MCF 10A (cell line): ENCODE measurements at regions not wholly inside any gene's neighbourhood (a gene's known extent, or its start where the extent isn't known, plus 50 kb on each side); places are given as distances from the start of the nearest gene placed in this dataset.
"Not testable (repeated sequence)": the region's sequence is repeated elsewhere in the genome, so short reads cannot be mapped to it uniquely, and the experiment has no call there.

Experiments used
- BruUV-seq: library from RNA; stranded (reverse); fragments of 400-500 nt; replicated peaks from 2 replicates; lab custom pipeline; 2021; lab: Mats Ljungman, UMichigan
- CTCF ChIA-PET: fragments of 300-600 bp; sonication (Branson Sonifier 250); formaldehyde crosslinking; extraction: SDS; loops from one replicate; lab custom pipeline; 2021; ENCODE audit warnings: antibody characterized with exemption, inconsistent platforms; lab: Yijun Ruan, JAX
- POLR2A ChIA-PET: fragments of 300-600, 350-650 bp; sonication (Branson Sonifier 250); formaldehyde crosslinking; extraction: SDS; loops from one replicate; lab custom pipeline; 2020; ENCODE audit warnings: antibody characterized with exemption, inconsistent platforms; lab: Yijun Ruan, JAX
- DNase-seq: peaks from one replicate; pipeline ENCODE4 v3.0.0-alpha.2; 2018; ENCODE audit not compliant: unreplicated experiment
- H3K27ac Mint-ChIP-seq: one replicate; pipeline ENCODE4 v1.8.0; 2022; ENCODE audit warnings: mild to moderate bottlenecking, low read depth, mixed read lengths; ENCODE audit not compliant: unreplicated experiment
- H3K27me3 Mint-ChIP-seq: one replicate; pipeline ENCODE4 v1.8.0; 2022; ENCODE audit warnings: mixed read lengths; ENCODE audit not compliant: insufficient read depth, unreplicated experiment
- H3K36me3 Mint-ChIP-seq: one replicate; pipeline ENCODE4 v1.8.0; 2022; ENCODE audit warnings: mild to moderate bottlenecking, moderate library complexity, mixed read lengths; ENCODE audit not compliant: insufficient read depth, unreplicated experiment
- H3K4me1 Mint-ChIP-seq: one replicate; pipeline ENCODE4 v1.8.0; 2022; ENCODE audit warnings: mixed read lengths; ENCODE audit not compliant: insufficient read depth, unreplicated experiment
- H3K4me3 Mint-ChIP-seq: one replicate; pipeline ENCODE4 v1.8.0; 2022; ENCODE audit warnings: mild to moderate bottlenecking, moderate library complexity, mixed read lengths; ENCODE audit not compliant: unreplicated experiment
- H3K9me3 Mint-ChIP-seq: one replicate; pipeline ENCODE4 v1.8.0; 2022; ENCODE audit warnings: mixed read lengths; ENCODE audit not compliant: unreplicated experiment
- intact Hi-C: fragments of 100-400 bp; cut with micrococcal nuclease; formaldehyde crosslinking; loops from 2 replicates; pipeline ENCODE4 v1.14.1; 2022

DNA sequence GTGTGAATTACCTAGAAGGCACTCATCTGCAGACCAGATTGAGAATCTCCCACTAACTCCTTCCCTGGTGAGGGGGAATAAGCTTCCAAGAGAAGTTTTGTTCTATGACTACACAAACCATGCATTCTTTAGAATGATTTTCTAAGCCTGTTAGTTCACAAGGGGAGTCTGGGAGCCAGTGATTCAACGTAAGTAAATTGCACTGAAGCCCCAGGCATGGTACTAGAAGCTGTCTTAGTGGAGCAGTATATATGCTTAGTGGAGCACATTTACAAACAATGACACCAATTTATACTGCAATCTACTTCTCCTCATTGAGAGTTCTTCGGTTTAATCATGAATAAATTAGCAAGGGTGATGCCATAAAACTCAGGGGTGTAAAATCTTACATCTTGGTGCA is 209.9 kb upstream of the LRRC61 start:
- H3K4me3 Mint-ChIP-seq, intact Hi-C loops, POLR2A ChIA-PET, DNase-seq, H3K9me3 Mint-ChIP-seq, H3K4me1 Mint-ChIP-seq, CTCF ChIA-PET, H3K27ac Mint-ChIP-seq, BruUV-seq, H3K36me3 Mint-ChIP-seq: not testable (repeated sequence)
- H3K27me3 Mint-ChIP-seq, result peaks cover 14% of the 10 kb centered on the region

DNA sequence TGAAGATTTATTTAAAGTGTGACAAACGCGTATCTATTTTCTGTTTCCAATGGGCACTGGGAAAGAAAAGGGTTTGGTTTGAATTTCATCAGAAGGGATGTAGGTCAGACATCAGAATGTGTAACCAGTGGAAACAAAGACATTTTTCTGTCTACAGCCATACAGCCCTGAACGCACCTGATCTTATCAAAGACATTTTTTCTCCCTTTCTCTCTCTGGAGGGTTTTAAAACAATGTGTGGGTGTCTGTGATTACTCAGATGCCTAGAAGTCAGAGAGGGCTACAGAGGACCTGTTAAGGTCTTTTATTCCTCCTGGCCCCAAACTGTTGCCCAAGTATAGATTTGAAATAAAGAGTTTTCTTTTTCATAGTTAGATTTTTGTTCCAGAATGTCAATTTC is 208.6 kb upstream of the LRRC61 start:
- H3K27ac Mint-ChIP-seq, H3K4me3 Mint-ChIP-seq, CTCF ChIA-PET, BruUV-seq, H3K9me3 Mint-ChIP-seq, DNase-seq, intact Hi-C loops, H3K4me1 Mint-ChIP-seq, H3K36me3 Mint-ChIP-seq, POLR2A ChIA-PET: not testable (repeated sequence)
- H3K27me3 Mint-ChIP-seq, result peaks cover 16% of the 10 kb centered on the region

DNA sequence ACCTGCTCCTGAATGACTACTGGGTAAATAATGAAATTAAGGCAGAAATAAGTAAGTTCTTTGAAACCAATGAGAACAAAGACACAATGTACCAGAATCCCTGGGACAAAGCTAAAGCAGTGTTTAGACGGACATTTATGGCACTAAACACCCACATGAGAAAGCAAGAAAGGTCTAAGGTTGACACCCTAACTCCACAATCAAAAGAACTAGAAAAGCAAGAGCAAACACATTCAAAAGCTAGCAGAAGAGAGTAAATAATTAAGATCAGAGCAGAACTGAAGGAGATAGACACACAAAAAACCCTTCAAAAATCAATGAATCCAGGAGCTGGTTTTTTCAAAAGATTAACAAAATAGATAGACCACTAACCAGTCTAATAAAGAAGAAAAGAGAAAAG is 203.2 kb upstream of the LRRC61 start:
- Mint-ChIP-seq H3K9me3 (peaks cover 10% of the 10 kb centered on the region), H3K27me3 (peaks cover 18% of the 10 kb centered on the region)
- DNase-seq, H3K27ac Mint-ChIP-seq, H3K4me1 Mint-ChIP-seq, H3K36me3 Mint-ChIP-seq, BruUV-seq, intact Hi-C loops, CTCF ChIA-PET, H3K4me3 Mint-ChIP-seq, POLR2A ChIA-PET: not testable (repeated sequence)

DNA sequence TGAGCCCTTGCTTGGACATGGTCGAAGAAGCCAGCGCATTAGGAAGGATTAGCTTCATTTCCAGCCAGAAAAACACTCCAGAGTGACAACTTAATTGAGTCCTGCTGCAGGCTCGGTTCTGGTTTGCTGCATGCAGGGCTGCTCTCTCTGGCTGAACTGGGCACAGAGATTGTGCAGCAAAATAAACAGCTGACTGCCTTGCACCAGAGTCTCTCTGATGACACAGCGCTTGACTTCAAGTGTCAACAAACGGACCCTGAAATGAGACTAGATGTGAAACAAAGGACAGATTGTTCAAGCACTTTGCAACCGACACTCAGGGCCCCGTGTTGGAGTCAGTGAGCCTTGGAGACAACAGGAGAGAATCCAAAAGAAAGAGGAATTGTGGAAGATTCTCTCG is 197.3 kb upstream of the LRRC61 start:
- POLR2A ChIA-PET, H3K27me3 Mint-ChIP-seq, DNase-seq, H3K36me3 Mint-ChIP-seq, H3K4me1 Mint-ChIP-seq, H3K27ac Mint-ChIP-seq, intact Hi-C loops, H3K9me3 Mint-ChIP-seq, H3K4me3 Mint-ChIP-seq, BruUV-seq, CTCF ChIA-PET: not testable (repeated sequence)

DNA sequence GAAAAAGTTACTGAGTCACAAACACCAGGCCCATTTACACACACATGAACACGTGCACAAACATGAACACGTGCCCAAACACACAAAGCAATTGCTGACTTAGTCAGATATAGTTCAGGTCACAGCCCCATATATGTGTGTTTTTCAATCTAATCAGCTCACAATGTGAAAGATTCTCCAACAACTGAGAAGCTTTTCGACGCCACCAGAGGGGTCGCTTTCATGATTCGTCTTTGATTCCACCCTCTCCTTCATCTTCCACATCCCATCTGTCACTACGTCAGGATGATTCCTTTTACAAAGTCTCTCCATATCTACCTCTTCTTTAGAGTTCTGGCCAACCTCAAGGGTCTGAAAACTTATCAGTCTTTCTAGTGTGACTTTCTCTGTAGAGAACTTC is 188.7 kb upstream of the LRRC61 start:
- peaks cover 15% of the 10 kb centered on the region for H3K9me3 Mint-ChIP-seq
- H3K27me3 Mint-ChIP-seq, H3K4me1 Mint-ChIP-seq, H3K36me3 Mint-ChIP-seq, POLR2A ChIA-PET, DNase-seq, BruUV-seq, CTCF ChIA-PET, H3K27ac Mint-ChIP-seq, H3K4me3 Mint-ChIP-seq, intact Hi-C loops: not testable (repeated sequence)

DNA sequence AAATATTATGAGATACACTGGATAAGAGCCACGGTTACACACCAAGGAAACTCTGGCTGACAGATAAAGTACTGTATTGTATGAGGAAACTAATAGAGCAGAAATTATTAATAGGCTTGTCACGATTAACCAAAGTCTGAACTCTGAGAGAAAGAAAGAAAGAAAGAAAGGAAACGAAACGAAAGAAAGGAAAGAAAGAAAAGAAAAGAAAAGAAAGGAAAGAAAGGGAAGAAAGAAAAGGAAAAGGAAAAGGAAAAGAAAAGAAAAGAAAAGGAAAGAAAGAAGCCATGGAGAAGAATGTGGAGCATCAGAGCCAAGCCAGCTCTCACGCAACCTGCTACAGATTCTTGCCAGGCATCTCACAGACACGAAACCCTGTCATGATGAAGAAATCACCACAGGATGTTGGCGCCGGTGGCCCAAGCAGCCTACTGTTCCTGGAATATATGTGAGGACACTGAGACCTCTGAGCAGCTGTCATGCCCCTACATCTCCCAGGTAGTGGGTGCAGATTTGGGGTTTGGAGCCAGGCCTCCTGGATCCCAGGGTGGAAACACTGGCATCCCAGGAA is 187.4 kb upstream of the LRRC61 start:
- H3K4me3 Mint-ChIP-seq, H3K36me3 Mint-ChIP-seq, DNase-seq, POLR2A ChIA-PET, intact Hi-C loops, H3K4me1 Mint-ChIP-seq, BruUV-seq, H3K27me3 Mint-ChIP-seq, H3K27ac Mint-ChIP-seq, CTCF ChIA-PET: not testable (repeated sequence)
- peaks cover 15% of the 10 kb centered on the region for H3K9me3 Mint-ChIP-seq

DNA sequence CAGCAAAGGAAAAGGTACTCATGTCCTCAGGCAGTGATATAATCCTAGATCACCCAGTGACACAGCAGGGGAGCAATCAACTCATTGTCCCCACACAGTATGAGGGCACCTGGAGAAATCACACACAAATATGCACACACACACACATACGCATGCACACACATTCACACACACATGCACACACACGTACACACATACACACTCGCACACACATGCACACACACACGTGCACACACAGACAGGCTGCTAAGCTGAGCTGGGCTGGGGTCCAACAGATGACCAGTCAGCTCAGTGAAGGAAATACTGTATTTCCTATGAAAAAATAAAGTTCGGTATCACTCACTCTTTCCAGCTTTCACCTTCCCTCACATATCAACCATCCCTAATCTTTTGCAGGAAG is 183.3 kb upstream of the LRRC61 start:
- CTCF ChIA-PET, intact Hi-C loops, H3K27me3 Mint-ChIP-seq: not testable (repeated sequence)

DNA sequence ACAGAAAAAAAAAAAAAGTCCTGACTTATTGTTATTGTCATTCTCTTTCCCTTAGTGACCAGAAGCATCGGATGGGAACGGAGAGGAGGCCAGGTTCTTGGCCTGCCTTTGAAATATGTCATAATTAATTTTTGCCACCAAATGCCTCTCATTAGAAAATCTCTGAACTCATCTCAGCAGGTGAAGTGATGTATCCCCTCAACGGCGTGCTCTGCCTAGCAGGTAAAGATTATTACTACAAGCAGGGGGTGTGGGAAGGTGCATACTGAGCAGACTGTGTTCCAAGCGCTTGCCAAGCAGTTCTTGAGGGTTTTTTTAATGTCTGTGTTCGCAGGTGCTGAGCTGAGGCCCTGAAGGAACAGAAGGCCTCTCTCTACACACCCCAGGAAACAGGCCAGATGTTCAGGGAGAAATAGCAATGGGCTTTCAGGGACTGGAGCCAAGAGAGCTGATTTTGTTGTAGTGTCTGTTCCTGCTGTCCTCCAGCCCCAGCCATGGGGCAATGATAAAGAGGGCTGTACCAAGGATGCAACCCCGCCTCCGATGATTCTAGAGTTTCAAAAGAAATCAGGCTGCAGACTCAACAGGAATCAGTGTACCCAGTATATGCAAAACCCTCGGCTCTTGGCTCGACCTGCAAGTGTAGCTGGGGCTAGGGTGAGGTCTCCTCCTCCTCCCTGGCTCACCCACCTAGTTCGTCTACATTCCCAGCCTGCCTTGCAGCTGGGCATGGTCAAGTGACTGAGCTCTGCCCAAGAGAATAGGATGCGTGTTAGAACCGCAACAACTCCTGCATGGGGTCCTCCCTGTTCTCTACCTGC is 181.4 kb upstream of the LRRC61 start:
- CTCF ChIA-PET, H3K36me3 Mint-ChIP-seq, intact Hi-C loops, H3K4me1 Mint-ChIP-seq, POLR2A ChIA-PET, H3K27ac Mint-ChIP-seq, H3K9me3 Mint-ChIP-seq, H3K4me3 Mint-ChIP-seq, DNase-seq, H3K27me3 Mint-ChIP-seq, BruUV-seq: not testable (repeated sequence)

More for the DNA sequence above, 183.3 kb upstream of the LRRC61 start:
- H3K4me1 Mint-ChIP-seq, DNase-seq, H3K9me3 Mint-ChIP-seq, BruUV-seq, POLR2A ChIA-PET, H3K27ac Mint-ChIP-seq, H3K36me3 Mint-ChIP-seq, H3K4me3 Mint-ChIP-seq: not testable (repeated sequence)

DNA sequence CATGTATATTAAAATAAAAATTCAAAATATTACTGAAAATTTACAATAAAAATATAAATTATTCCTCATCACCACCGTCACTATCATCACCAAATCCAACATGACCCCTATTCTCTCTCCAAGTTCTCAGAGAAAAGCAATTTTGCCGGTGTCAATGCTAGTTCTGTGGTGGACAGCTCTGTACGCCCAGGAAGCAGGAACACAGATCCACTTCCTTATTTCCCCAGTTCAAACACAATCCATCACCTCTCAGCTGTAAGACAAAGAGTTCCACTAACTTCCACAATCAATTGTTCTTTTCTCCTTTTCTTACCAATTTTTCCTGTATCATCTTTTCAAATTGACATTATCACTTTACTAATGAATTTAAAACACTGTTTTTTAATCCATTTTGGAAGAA is 177.0 kb upstream of the LRRC61 start:
- H3K27ac Mint-ChIP-seq, POLR2A ChIA-PET, CTCF ChIA-PET, DNase-seq, H3K36me3 Mint-ChIP-seq, H3K4me3 Mint-ChIP-seq, BruUV-seq, H3K9me3 Mint-ChIP-seq, H3K4me1 Mint-ChIP-seq, intact Hi-C loops, H3K27me3 Mint-ChIP-seq: not testable (repeated sequence)
